Mucosa of rectum (tissue), 2 donors: ENCODE measurements at regions not wholly inside any gene's neighbourhood (a gene's known extent, or its start where the extent isn't known, plus 50 kb on each side); places are given as distances from the start of the nearest gene placed in this dataset.
"Not testable (repeated sequence)": the region's sequence is repeated elsewhere in the genome, so short reads cannot be mapped to it uniquely, and the experiment has no call there.

Experiments
- H3K27ac ChIP-seq, 2 donors: one replicate each; pipeline ENCODE4 v1.7.0; 2013; ENCODE audit warnings: inconsistent platforms in 2 of 2, low read depth in 2 of 2, low read length in 2 of 2
- H3K27me3 ChIP-seq, 2 donors: one replicate each; pipeline ENCODE4 v1.7.0; 2013; ENCODE audit warnings: low read length in 2 of 2; ENCODE audit not compliant: control insufficient read depth in 2 of 2, insufficient read depth in 2 of 2
- H3K36me3 ChIP-seq, 2 donors: one replicate each; pipeline ENCODE4 v1.7.0; 2013; ENCODE audit warnings: low read length in 2 of 2; ENCODE audit not compliant: control insufficient read depth in 2 of 2, insufficient read depth in 2 of 2
- H3K4me1 ChIP-seq, 2 donors: one replicate each; pipeline ENCODE4 v1.7.0; 2013; ENCODE audit warnings: low read length in 2 of 2, mild to moderate bottlenecking in 1 of 2; ENCODE audit not compliant: control insufficient read depth in 2 of 2, insufficient read depth in 2 of 2
- H3K4me3 ChIP-seq, 2 donors: one replicate each; pipeline ENCODE4 v1.7.0; 2013; ENCODE audit warnings: low read length in 2 of 2
- H3K9ac ChIP-seq, 2 donors: one replicate each; pipeline ENCODE4 v1.7.0; 2013; ENCODE audit warnings: low read length in 2 of 2, low read depth in 1 of 2, mild to moderate bottlenecking in 1 of 2
- H3K9me3 ChIP-seq, 2 donors: one replicate each; pipeline ENCODE4 v1.7.0; 2013; ENCODE audit warnings: low read length in 2 of 2; ENCODE audit not compliant: control insufficient read depth in 2 of 2
- donor health status: healthy.
- donor health status: Normal muscosa, but diverticular disease.

- Histone ChIP-seq H3K4me1 (no peaks in the 10 kb centered on the region), H3K9ac (no peak overlapping the region), H3K27ac (no peak overlapping the region), H3K27me3 (no peaks in the 10 kb centered on the region), H3K36me3 (no peaks in the 10 kb centered on the region), H3K9me3 (peaks cover 0 to 4% of the 10 kb centered on the region in 2 donors), H3K4me3 (no peak overlapping the region)
Observed at GRCh38 chr16:72455743-72456659, 284.0 kb upstream of the PMFBP1 start.

GRCh38 chr16:72453856-72454255 is 281.9 kb upstream of the PMFBP1 start:
- not testable (repeated sequence) for H3K4me3 ChIP-seq, H3K4me1 ChIP-seq, H3K9ac ChIP-seq, H3K27me3 ChIP-seq, H3K36me3 ChIP-seq, H3K27ac ChIP-seq, H3K9me3 ChIP-seq

- no peaks in the 10 kb centered on the region for H3K9me3 ChIP-seq
Observed at GRCh38 chr16:72444696-72445095, 272.7 kb upstream of the PMFBP1 start.

GRCh38 chr16:72443809-72444208 is 271.9 kb upstream of the PMFBP1 start:
- Histone ChIP-seq H3K4me1 (no peaks in the 10 kb centered on the region), H3K36me3 (no peaks in the 10 kb centered on the region), H3K9ac (no peak overlapping the region), H3K27ac (no peak overlapping the region), H3K4me3 (no peak overlapping the region), H3K27me3 (no peaks in the 10 kb centered on the region), H3K9me3 (no peaks in the 10 kb centered on the region)

More at GRCh38 chr16:72444696-72445095, 272.7 kb upstream of the PMFBP1 start:
- Histone ChIP-seq H3K27ac (no peak overlapping the region), H3K4me3 (no peak overlapping the region), H3K27me3 (no peaks in the 10 kb centered on the region), H3K9ac (no peak overlapping the region), H3K36me3 (no peaks in the 10 kb centered on the region), H3K4me1 (no peaks in the 10 kb centered on the region)

GRCh38 chr16:72442385-72443158 is 270.6 kb upstream of the PMFBP1 start:
- no peaks in the 10 kb centered on the region for H3K27me3 ChIP-seq
- no peak overlapping the region for H3K9ac ChIP-seq
- no peak overlapping the region for H3K27ac ChIP-seq
- H3K36me3 ChIP-seq, result no peaks in the 10 kb centered on the region
- no peaks in the 10 kb centered on the region for H3K9me3 ChIP-seq
- H3K4me3 ChIP-seq, result no peak overlapping the region
- no peaks in the 10 kb centered on the region for H3K4me1 ChIP-seq

- Histone ChIP-seq H3K9me3 (peaks cover 3 to 4% of the 10 kb centered on the region in 2 donors), H3K9ac (no peak overlapping the region), H3K36me3 (no peaks in the 10 kb centered on the region), H3K4me3 (no peak overlapping the region), H3K27ac (no peak overlapping the region), H3K4me1 (no peaks in the 10 kb centered on the region), H3K27me3 (no peaks in the 10 kb centered on the region)
Observed at GRCh38 chr16:72437891-72438290, 265.9 kb upstream of the PMFBP1 start.

GRCh38 chr16:72434159-72434558 is 262.2 kb upstream of the PMFBP1 start:
- no peak overlapping the region for H3K4me3 ChIP-seq
- H3K27me3 ChIP-seq, result no peaks in the 10 kb centered on the region
- H3K9ac ChIP-seq, result no peak overlapping the region
- peaks cover 3 to 4% of the 10 kb centered on the region in 2 donors for H3K9me3 ChIP-seq
- no peaks in the 10 kb centered on the region for H3K4me1 ChIP-seq
- no peaks in the 10 kb centered on the region for H3K36me3 ChIP-seq
- no peak overlapping the region for H3K27ac ChIP-seq

- Histone ChIP-seq H3K27me3 (no peaks in the 10 kb centered on the region), H3K36me3 (no peaks in the 10 kb centered on the region), H3K27ac (no peak overlapping the region), H3K4me3 (no peak overlapping the region), H3K9me3 (peaks cover 3 to 4% of the 10 kb centered on the region in 2 donors), H3K4me1 (no peaks in the 10 kb centered on the region), H3K9ac (no peak overlapping the region)
Observed at GRCh38 chr16:72430121-72430520, 258.2 kb upstream of the PMFBP1 start.

- Histone ChIP-seq H3K9ac (no peak overlapping the region), H3K27me3 (no peaks in the 10 kb centered on the region), H3K4me1 (no peaks in the 10 kb centered on the region), H3K4me3 (no peak overlapping the region), H3K36me3 (no peaks in the 10 kb centered on the region), H3K27ac (no peak overlapping the region), H3K9me3 (peaks cover under 1 to 3% of the 10 kb centered on the region in 2 donors)
Observed at GRCh38 chr16:72429671-72430081, 257.7 kb upstream of the PMFBP1 start.

- Histone ChIP-seq H3K4me1 (no peaks in the 10 kb centered on the region), H3K9me3 (peaks cover 0 to 2% of the 10 kb centered on the region in 2 donors), H3K27me3 (no peaks in the 10 kb centered on the region), H3K27ac (no peak overlapping the region), H3K9ac (no peak overlapping the region), H3K36me3 (no peaks in the 10 kb centered on the region), H3K4me3 (no peak overlapping the region)
Observed at GRCh38 chr16:72428681-72429376, 256.9 kb upstream of the PMFBP1 start.
